H1 (cell line): ENCODE measurements at regions not wholly inside any gene's neighbourhood (a gene's known extent, or its start where the extent isn't known, plus 50 kb on each side); places are given as distances from the start of the nearest gene placed in this dataset.

ENCODE experiments used
- JUND ChIP-seq: IDR thresholded peaks from 2 replicates; pipeline ENCODE4 v1.6.1; 2011; ENCODE audit warnings: mild to moderate bottlenecking, improper control_type of control experiment, low read length

DNA sequence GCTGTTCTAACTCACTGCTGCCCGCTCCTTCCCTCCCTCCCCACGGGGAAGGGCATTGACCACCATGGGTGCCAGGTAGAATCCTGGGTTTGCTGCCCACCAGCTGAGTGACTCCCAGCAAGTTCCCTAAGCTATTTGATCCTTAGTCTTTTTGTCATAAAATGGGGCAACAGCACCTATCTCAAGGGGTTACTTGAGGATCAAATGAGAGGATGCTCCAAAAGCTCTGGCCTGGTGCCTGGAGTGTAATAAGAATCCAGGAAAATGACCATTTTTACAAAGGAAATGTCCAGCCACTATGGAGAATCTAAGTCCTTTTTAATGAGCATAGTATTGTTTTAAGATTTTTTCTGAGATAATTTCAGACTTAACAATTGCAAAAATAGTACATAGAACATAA lies 61.4 kb upstream of the CMKLR1 start (continued):
- TF ChIP-seq JUND = no peak
